WTC11 (cell line): ENCODE measurements at regions not wholly inside any gene's neighbourhood (a gene's known extent, or its start where the extent isn't known, plus 50 kb on each side); places are given as distances from the start of the nearest gene placed in this dataset.

ENCODE experiments used
- CBFB ChIP-seq: sonication (generic); formaldehyde crosslinking; IDR thresholded peaks from 2 replicates; pipeline ENCODE4 v1.8.1; 2022; ENCODE audit warnings: mild to moderate bottlenecking, low read depth, missing genetic modification reagents
- CREB1 ChIP-seq: sonication (generic); formaldehyde crosslinking; IDR thresholded peaks from 2 replicates; pipeline ENCODE4 v1.8.0; 2023; ENCODE audit warnings: mild to moderate bottlenecking, missing genetic modification reagents
- ELF4 ChIP-seq: sonication (generic); formaldehyde crosslinking; IDR thresholded peaks from 2 replicates; pipeline ENCODE4 v1.8.1; 2022; ENCODE audit warnings: low read depth, mild to moderate bottlenecking, moderate library complexity, missing genetic modification reagents
- ETV6 ChIP-seq: sonication (generic); formaldehyde crosslinking; IDR thresholded peaks from 2 replicates; pipeline ENCODE4 v1.8.1; 2022; ENCODE audit warnings: mild to moderate bottlenecking, missing genetic modification reagents
- GABPB1 ChIP-seq: sonication (generic); formaldehyde crosslinking; IDR thresholded peaks from 2 replicates; pipeline ENCODE4 v1.8.1; 2023; ENCODE audit warnings: mild to moderate bottlenecking, missing genetic modification reagents
- SMAD3 ChIP-seq: sonication (generic); formaldehyde crosslinking; IDR thresholded peaks from 2 replicates; pipeline ENCODE4 v1.8.0; 2022; ENCODE audit warnings: missing genetic modification reagents, mild to moderate bottlenecking, borderline replicate concordance
- TCF7 ChIP-seq: sonication (generic); formaldehyde crosslinking; IDR thresholded peaks from 2 replicates; pipeline ENCODE4 v1.8.0; 2022; ENCODE audit warnings: mild to moderate bottlenecking, low read depth, missing genetic modification reagents, moderate library complexity
- TEAD4 ChIP-seq: sonication (generic); formaldehyde crosslinking; IDR thresholded peaks from 2 replicates; pipeline ENCODE4 v1.8.0; 2022; ENCODE audit warnings: mild to moderate bottlenecking, missing genetic modification reagents
- ZNF263 ChIP-seq: sonication (generic); formaldehyde crosslinking; IDR thresholded peaks from 2 replicates; pipeline ENCODE4 v1.8.1; 2022; ENCODE audit warnings: low read depth, mild to moderate bottlenecking, moderate library complexity, missing genetic modification reagents
- TF ChIP-seq, protein P1 (sequence below): sonication (generic); formaldehyde crosslinking; conservative IDR thresholded peaks from 2 replicates; pipeline ENCODE4 v1.8.1; 2022; ENCODE audit warnings: mild to moderate bottlenecking, missing genetic modification reagents
- TF ChIP-seq, protein P2 (sequence below): fragments of 200-600 bp; IDR thresholded peaks from 2 replicates; pipeline ENCODE4 v1.8.0; 2022; ENCODE audit warnings: antibody characterized with exemption
- TF ChIP-seq, protein P3 (sequence below): sonication (generic); formaldehyde crosslinking; IDR thresholded peaks from 2 replicates; pipeline ENCODE4 v1.8.0; 2023; ENCODE audit warnings: missing genetic modification reagents
- TF ChIP-seq, protein P4 (sequence below): fragments of 250-450 bp; sonication (Bioruptor Pico); IDR thresholded peaks from 2 replicates; pipeline ENCODE4 v1.9.0; 2021; ENCODE audit warnings: mild to moderate bottlenecking
- TF ChIP-seq, protein P5 (sequence below): fragments of 250-450 bp; sonication (Bioruptor Pico); IDR thresholded peaks from 2 replicates; pipeline ENCODE4 v1.9.0; 2021; ENCODE audit warnings: moderate library complexity, mild to moderate bottlenecking, inconsistent platforms, borderline replicate concordance

DNA sequence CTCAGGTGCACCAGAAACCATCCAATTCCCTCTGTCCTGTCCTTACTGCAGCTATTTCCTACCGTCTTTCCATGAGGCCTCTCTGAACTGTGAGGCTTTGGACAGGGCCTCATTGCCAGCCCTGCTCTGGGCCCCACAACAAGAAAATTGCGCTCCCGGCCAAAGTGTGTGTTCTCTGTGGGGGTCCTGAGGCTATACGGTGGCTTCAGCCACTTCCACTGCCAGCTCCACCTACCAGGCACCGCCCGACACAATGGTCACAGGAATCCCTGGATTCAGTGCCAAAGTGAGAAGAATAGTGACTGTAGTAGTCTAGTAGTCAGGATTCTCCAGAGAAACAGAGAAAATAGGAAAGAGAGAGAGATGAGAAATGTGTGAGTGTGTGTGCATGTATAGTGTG, 140.2 kb downstream of the IRS1 start:
- TF ChIP-seq SMAD3 (CRISPR knock-in tag) (no peak), ZNF263 (CRISPR knock-in tag) (no peak), CREB1 (CRISPR knock-in tag) (no peak), TEAD4 (CRISPR knock-in tag) (no peak), CBFB (CRISPR knock-in tag) (no peak), TCF7 (CRISPR knock-in tag) (no peak), ETV6 (CRISPR knock-in tag) (no peak), GABPB1 (CRISPR knock-in tag) (no peak), ELF4 (CRISPR knock-in tag) (no peak)
- TF ChIP-seq, protein P1, sequence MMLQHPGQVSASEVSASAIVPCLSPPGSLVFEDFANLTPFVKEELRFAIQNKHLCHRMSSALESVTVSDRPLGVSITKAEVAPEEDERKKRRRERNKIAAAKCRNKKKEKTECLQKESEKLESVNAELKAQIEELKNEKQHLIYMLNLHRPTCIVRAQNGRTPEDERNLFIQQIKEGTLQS (CRISPR knock-in tag) = no peak
- TF ChIP-seq, protein P2, sequence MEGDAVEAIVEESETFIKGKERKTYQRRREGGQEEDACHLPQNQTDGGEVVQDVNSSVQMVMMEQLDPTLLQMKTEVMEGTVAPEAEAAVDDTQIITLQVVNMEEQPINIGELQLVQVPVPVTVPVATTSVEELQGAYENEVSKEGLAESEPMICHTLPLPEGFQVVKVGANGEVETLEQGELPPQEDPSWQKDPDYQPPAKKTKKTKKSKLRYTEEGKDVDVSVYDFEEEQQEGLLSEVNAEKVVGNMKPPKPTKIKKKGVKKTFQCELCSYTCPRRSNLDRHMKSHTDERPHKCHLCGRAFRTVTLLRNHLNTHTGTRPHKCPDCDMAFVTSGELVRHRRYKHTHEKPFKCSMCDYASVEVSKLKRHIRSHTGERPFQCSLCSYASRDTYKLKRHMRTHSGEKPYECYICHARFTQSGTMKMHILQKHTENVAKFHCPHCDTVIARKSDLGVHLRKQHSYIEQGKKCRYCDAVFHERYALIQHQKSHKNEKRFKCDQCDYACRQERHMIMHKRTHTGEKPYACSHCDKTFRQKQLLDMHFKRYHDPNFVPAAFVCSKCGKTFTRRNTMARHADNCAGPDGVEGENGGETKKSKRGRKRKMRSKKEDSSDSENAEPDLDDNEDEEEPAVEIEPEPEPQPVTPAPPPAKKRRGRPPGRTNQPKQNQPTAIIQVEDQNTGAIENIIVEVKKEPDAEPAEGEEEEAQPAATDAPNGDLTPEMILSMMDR = no peak
- TF ChIP-seq, protein P3, sequence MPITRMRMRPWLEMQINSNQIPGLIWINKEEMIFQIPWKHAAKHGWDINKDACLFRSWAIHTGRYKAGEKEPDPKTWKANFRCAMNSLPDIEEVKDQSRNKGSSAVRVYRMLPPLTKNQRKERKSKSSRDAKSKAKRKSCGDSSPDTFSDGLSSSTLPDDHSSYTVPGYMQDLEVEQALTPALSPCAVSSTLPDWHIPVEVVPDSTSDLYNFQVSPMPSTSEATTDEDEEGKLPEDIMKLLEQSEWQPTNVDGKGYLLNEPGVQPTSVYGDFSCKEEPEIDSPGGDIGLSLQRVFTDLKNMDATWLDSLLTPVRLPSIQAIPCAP = no peak
- TF ChIP-seq, protein P4, sequence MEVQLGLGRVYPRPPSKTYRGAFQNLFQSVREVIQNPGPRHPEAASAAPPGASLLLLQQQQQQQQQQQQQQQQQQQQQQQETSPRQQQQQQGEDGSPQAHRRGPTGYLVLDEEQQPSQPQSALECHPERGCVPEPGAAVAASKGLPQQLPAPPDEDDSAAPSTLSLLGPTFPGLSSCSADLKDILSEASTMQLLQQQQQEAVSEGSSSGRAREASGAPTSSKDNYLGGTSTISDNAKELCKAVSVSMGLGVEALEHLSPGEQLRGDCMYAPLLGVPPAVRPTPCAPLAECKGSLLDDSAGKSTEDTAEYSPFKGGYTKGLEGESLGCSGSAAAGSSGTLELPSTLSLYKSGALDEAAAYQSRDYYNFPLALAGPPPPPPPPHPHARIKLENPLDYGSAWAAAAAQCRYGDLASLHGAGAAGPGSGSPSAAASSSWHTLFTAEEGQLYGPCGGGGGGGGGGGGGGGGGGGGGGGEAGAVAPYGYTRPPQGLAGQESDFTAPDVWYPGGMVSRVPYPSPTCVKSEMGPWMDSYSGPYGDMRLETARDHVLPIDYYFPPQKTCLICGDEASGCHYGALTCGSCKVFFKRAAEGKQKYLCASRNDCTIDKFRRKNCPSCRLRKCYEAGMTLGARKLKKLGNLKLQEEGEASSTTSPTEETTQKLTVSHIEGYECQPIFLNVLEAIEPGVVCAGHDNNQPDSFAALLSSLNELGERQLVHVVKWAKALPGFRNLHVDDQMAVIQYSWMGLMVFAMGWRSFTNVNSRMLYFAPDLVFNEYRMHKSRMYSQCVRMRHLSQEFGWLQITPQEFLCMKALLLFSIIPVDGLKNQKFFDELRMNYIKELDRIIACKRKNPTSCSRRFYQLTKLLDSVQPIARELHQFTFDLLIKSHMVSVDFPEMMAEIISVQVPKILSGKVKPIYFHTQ = no peak
- TF ChIP-seq, protein P5, sequence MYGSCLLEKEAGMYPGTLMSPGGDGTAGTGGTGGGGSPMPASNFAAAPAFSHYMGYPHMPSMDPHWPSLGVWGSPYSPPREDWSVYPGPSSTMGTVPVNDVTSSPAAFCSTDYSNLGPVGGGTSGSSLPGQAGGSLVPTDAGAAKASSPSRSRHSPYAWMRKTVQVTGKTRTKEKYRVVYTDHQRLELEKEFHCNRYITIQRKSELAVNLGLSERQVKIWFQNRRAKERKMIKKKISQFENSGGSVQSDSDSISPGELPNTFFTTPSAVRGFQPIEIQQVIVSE (CRISPR knock-in tag) = no peak
